Liver (tissue), 8 donors: ENCODE measurements at regions not wholly inside any gene's neighbourhood (a gene's known extent, or its start where the extent isn't known, plus 50 kb on each side); places are given as distances from the start of the nearest gene placed in this dataset.

Experiments
- DNase-seq: peaks from one replicate; pipeline ENCODE4 v3.0.0-alpha.2; 2017; ENCODE audit warnings: low spot score
- H3K27ac ChIP-seq, 2 donors: one replicate each; pipeline ENCODE4 v1.7.0; 2013; ENCODE audit warnings: inconsistent platforms in 2 of 2, low read length in 2 of 2, control low read depth in 1 of 2, low read depth in 1 of 2, mild to moderate bottlenecking in 1 of 2
- H3K27me3 ChIP-seq, 4 donors: one replicate each; pipeline versions ENCODE4 v1.6.1 to v1.7.0; 2013; ENCODE audit warnings: low read length in 3 of 4, inconsistent platforms in 1 of 4, mild to moderate bottlenecking in 1 of 4, moderate library complexity in 1 of 4; ENCODE audit not compliant: control insufficient read depth in 4 of 4, insufficient read depth in 4 of 4
- H3K36me3 ChIP-seq, 4 donors: one replicate each; pipeline versions ENCODE4 v1.6.1 to v1.7.0; 2013; ENCODE audit warnings: low read length in 3 of 4, mild to moderate bottlenecking in 3 of 4, low read depth in 1 of 4, moderate library complexity in 1 of 4; ENCODE audit not compliant: control insufficient read depth in 4 of 4, insufficient read depth in 3 of 4
- H3K4me1 ChIP-seq, 4 donors: one replicate each; pipeline versions ENCODE4 v1.6.1 to v1.7.0; 2013; ENCODE audit warnings: low read length in 3 of 4, mild to moderate bottlenecking in 3 of 4, moderate library complexity in 1 of 4; ENCODE audit not compliant: control insufficient read depth in 4 of 4, insufficient read depth in 4 of 4
- H3K4me3 ChIP-seq, 3 donors: one replicate each; pipeline versions ENCODE4 v1.6.1 to v1.7.0; 2013; ENCODE audit warnings: low read length in 3 of 3, control low read depth in 1 of 3, low read depth in 1 of 3, mild to moderate bottlenecking in 1 of 3
- H3K9ac ChIP-seq, 2 donors: one replicate each; pipeline ENCODE4 v1.7.0; 2013; ENCODE audit warnings: low read length in 2 of 2, mild to moderate bottlenecking in 2 of 2, moderate library complexity in 2 of 2, control low read depth in 1 of 2, low read depth in 1 of 2
- H3K9me3 ChIP-seq, 4 donors: one replicate each; pipeline versions ENCODE4 v1.6.1 to v1.7.0; 2013; ENCODE audit warnings: low read length in 3 of 4; ENCODE audit not compliant: control insufficient read depth in 4 of 4
- EGR1 ChIP-seq, 2 donors: IDR thresholded peaks; 2 replicates each; pipeline ENCODE4 v1.6.1; 2016 to 2018; ENCODE audit warnings: antibody characterized with exemption in 2 of 2, low read depth in 2 of 2
- FOXA1 ChIP-seq: IDR thresholded peaks from 2 replicates; pipeline ENCODE4 v1.6.1; 2016; ENCODE audit warnings: antibody characterized with exemption
- GABPA ChIP-seq, 2 donors: IDR thresholded peaks in 1 of 2; conservative IDR thresholded peaks in 1 of 2; 2 replicates each; pipeline ENCODE4 v1.6.1; 2016; ENCODE audit warnings: antibody characterized with exemption in 2 of 2, mild to moderate bottlenecking in 1 of 2, moderate library complexity in 1 of 2
- HNF4A ChIP-seq, 2 donors: conservative IDR thresholded peaks; 2 replicates each; pipeline ENCODE4 v1.6.1; 2016; ENCODE audit warnings: antibody characterized with exemption in 2 of 2, mild to moderate bottlenecking in 2 of 2
- HNF4G ChIP-seq: IDR thresholded peaks from 2 replicates; pipeline ENCODE4 v1.6.1; 2016; ENCODE audit warnings: antibody characterized with exemption
- JUND ChIP-seq, 2 donors: IDR thresholded peaks; 2 replicates each; pipeline ENCODE4 v1.6.1; 2016; ENCODE audit warnings: antibody characterized with exemption in 2 of 2
- MAX ChIP-seq: IDR thresholded peaks from 2 replicates; pipeline ENCODE4 v1.6.1; 2016; ENCODE audit warnings: antibody characterized with exemption
- NR2F2 ChIP-seq: IDR thresholded peaks from 2 replicates; pipeline ENCODE4 v1.6.1; 2016; ENCODE audit warnings: antibody characterized with exemption
- RAD21 ChIP-seq, 2 donors: IDR thresholded peaks; 2 replicates each; pipeline ENCODE4 v1.6.1; 2016; ENCODE audit warnings: antibody characterized with exemption in 2 of 2, mild to moderate bottlenecking in 2 of 2
- RXRA ChIP-seq, 2 donors: IDR thresholded peaks; 2 replicates each; pipeline ENCODE4 v1.6.1; 2017 to 2018; ENCODE audit warnings: antibody characterized with exemption in 2 of 2, mild to moderate bottlenecking in 1 of 2
- SP1 ChIP-seq: IDR thresholded peaks from 2 replicates; pipeline ENCODE4 v1.6.1; 2018; ENCODE audit warnings: antibody characterized with exemption, mild to moderate bottlenecking
- TAF1 ChIP-seq: conservative IDR thresholded peaks from 2 replicates; pipeline ENCODE4 v1.6.1; 2016; ENCODE audit warnings: antibody characterized with exemption, mild to moderate bottlenecking
- YY1 ChIP-seq: IDR thresholded peaks from 2 replicates; pipeline ENCODE4 v1.6.1; 2016; ENCODE audit warnings: antibody characterized with exemption, mild to moderate bottlenecking
- ZBTB33 ChIP-seq: IDR thresholded peaks from 2 replicates; pipeline ENCODE4 v1.6.1; 2016; ENCODE audit warnings: antibody characterized with exemption
- WGBS: extraction: QIAGEN DNeasy Blood & Tissue Kit; methylation state at CpG from one replicate; pipeline ENCODE4 v1.1.7; 2013; 5-methylcytosine and 5-hydroxymethylcytosine counted together
- TF ChIP-seq, protein P1 (sequence below): IDR thresholded peaks from 2 replicates; pipeline ENCODE4 v1.6.1; 2016; ENCODE audit warnings: antibody characterized with exemption
- TF ChIP-seq, protein P2 (sequence below): IDR thresholded peaks from 2 replicates; pipeline ENCODE4 v1.6.1; 2016; ENCODE audit warnings: antibody characterized with exemption, mild to moderate bottlenecking
- TF ChIP-seq, protein P3 (sequence below): fragments of 150-350 bp; IDR thresholded peaks from 2 replicates; pipeline ENCODE4 v1.5.1; 2017; ENCODE audit warnings: improper control_type of control experiment, low read depth, low read length; ENCODE audit not compliant: missing input control
- donor health status: healthy.
- donor health status: healthy.
- donor health status: healthy.
- donor health status: healthy.
- donor health status: healthy.

- TF ChIP-seq FOXA1: no peak
Measured at GRCh38 chr2:60623040-60623439, 69.6 kb upstream of the BCL11A start (continued).

- no peaks in the 10 kb centered on the region for H3K27me3 ChIP-seq
- no peak for TF ChIP-seq JUND (IDR thresholded peaks at IDR 0.05)
- TF ChIP-seq HNF4A (conservative IDR thresholded peaks at IDR 0.05): no peak
- no peak for TF ChIP-seq YY1
- TF ChIP-seq MAX: no peak
- TF ChIP-seq SP1: no peak
- TF ChIP-seq FOXA1: no peak
- TF ChIP-seq, protein P1, sequence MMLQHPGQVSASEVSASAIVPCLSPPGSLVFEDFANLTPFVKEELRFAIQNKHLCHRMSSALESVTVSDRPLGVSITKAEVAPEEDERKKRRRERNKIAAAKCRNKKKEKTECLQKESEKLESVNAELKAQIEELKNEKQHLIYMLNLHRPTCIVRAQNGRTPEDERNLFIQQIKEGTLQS: no peak
- TF ChIP-seq ZBTB33: no peak
- TF ChIP-seq, protein P2, sequence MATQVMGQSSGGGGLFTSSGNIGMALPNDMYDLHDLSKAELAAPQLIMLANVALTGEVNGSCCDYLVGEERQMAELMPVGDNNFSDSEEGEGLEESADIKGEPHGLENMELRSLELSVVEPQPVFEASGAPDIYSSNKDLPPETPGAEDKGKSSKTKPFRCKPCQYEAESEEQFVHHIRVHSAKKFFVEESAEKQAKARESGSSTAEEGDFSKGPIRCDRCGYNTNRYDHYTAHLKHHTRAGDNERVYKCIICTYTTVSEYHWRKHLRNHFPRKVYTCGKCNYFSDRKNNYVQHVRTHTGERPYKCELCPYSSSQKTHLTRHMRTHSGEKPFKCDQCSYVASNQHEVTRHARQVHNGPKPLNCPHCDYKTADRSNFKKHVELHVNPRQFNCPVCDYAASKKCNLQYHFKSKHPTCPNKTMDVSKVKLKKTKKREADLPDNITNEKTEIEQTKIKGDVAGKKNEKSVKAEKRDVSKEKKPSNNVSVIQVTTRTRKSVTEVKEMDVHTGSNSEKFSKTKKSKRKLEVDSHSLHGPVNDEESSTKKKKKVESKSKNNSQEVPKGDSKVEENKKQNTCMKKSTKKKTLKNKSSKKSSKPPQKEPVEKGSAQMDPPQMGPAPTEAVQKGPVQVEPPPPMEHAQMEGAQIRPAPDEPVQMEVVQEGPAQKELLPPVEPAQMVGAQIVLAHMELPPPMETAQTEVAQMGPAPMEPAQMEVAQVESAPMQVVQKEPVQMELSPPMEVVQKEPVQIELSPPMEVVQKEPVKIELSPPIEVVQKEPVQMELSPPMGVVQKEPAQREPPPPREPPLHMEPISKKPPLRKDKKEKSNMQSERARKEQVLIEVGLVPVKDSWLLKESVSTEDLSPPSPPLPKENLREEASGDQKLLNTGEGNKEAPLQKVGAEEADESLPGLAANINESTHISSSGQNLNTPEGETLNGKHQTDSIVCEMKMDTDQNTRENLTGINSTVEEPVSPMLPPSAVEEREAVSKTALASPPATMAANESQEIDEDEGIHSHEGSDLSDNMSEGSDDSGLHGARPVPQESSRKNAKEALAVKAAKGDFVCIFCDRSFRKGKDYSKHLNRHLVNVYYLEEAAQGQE: no peak
- no peak for TF ChIP-seq RXRA (IDR thresholded peaks at IDR 0.05)
- no peak for TF ChIP-seq GABPA (IDR thresholded peaks at IDR 0.05 in 1 of 2, conservative IDR thresholded peaks at IDR 0.05 in 1 of 2)
- no peak for TF ChIP-seq HNF4G
- TF ChIP-seq EGR1 (IDR thresholded peaks at IDR 0.05; ENCODE audit: low read depth in 2 of 2): no peak
- TF ChIP-seq, protein P3, sequence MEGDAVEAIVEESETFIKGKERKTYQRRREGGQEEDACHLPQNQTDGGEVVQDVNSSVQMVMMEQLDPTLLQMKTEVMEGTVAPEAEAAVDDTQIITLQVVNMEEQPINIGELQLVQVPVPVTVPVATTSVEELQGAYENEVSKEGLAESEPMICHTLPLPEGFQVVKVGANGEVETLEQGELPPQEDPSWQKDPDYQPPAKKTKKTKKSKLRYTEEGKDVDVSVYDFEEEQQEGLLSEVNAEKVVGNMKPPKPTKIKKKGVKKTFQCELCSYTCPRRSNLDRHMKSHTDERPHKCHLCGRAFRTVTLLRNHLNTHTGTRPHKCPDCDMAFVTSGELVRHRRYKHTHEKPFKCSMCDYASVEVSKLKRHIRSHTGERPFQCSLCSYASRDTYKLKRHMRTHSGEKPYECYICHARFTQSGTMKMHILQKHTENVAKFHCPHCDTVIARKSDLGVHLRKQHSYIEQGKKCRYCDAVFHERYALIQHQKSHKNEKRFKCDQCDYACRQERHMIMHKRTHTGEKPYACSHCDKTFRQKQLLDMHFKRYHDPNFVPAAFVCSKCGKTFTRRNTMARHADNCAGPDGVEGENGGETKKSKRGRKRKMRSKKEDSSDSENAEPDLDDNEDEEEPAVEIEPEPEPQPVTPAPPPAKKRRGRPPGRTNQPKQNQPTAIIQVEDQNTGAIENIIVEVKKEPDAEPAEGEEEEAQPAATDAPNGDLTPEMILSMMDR: no peak
- no peak for TF ChIP-seq TAF1
- no peak for TF ChIP-seq RAD21 (IDR thresholded peaks at IDR 0.05)
- TF ChIP-seq NR2F2: no peak
- H3K27ac ChIP-seq: no peak overlapping the region
- 50% methylated on average over 3 of the region's 3 CpGs for WGBS
- H3K4me1 ChIP-seq: no peaks in the 10 kb centered on the region
- H3K36me3 ChIP-seq: no peaks in the 10 kb centered on the region
- no peak overlapping the region for H3K4me3 ChIP-seq
- no peak for DNase-seq
- no peaks in the 10 kb centered on the region for H3K9me3 ChIP-seq
- no peak overlapping the region for H3K9ac ChIP-seq
Measured at GRCh38 chr2:60627412-60627811, 74.0 kb upstream of the BCL11A start.
